ENCODE measurements at regions not wholly inside any gene's neighbourhood (a gene's known extent, or its start where the extent isn't known, plus 50 kb on each side); places are given as distances from the start of the nearest gene placed in this dataset.

- no peak for TF ChIP-seq CTCF (IDR thresholded peaks at IDR 0.05; ENCODE audit: insufficient read depth, low read depth, low read length)
- TF ChIP-seq EZH2 (IDR thresholded peaks at IDR 0.05; ENCODE audit: insufficient read depth, low read length), result no peak
Observed at GRCh38 chr13:27853335-27853734, 61.1 kb downstream of the GSX1 start.

Data from astrocyte (in vitro differentiated cells and primary cell).